Ectodermal cell (in vitro differentiated cells): ENCODE measurements at regions not wholly inside any gene's neighbourhood (a gene's known extent, or its start where the extent isn't known, plus 50 kb on each side); places are given as distances from the start of the nearest gene placed in this dataset.

Experiments
- H3K27ac ChIP-seq: 2 replicates; pipeline ENCODE4 v1.7.0; 2013; ENCODE audit warnings: mild to moderate bottlenecking, low read depth, low read length; ENCODE audit not compliant: insufficient read depth, poor library complexity, severe bottlenecking
- H3K27me3 ChIP-seq: 2 replicates; pipeline ENCODE4 v1.7.0; 2013; ENCODE audit warnings: mild to moderate bottlenecking, low read length; ENCODE audit not compliant: insufficient read depth, control insufficient read depth, poor library complexity, severe bottlenecking
- H3K36me3 ChIP-seq: one replicate; pipeline ENCODE4 v1.7.0; 2013; ENCODE audit warnings: low read length; ENCODE audit not compliant: control insufficient read depth, insufficient read depth
- H3K4me1 ChIP-seq: one replicate; pipeline ENCODE4 v1.7.0; 2013; ENCODE audit warnings: low read length; ENCODE audit not compliant: control insufficient read depth, insufficient read depth
- H3K4me3 ChIP-seq: 2 replicates; pipeline ENCODE4 v1.7.0; 2013; ENCODE audit warnings: low read depth, low read length, control low read depth; ENCODE audit not compliant: insufficient read depth
- H3K9me3 ChIP-seq: 2 replicates; pipeline ENCODE4 v1.7.0; 2013; ENCODE audit warnings: mild to moderate bottlenecking, low read length, moderate library complexity; ENCODE audit not compliant: control insufficient read depth
- WGBS, 2 experiments: methylation state at CpG; one replicate each; pipeline ENCODE4 v1.1.7; 2013; ENCODE audit warnings: missing lambda C conversion rate in 2 of 2; 5-methylcytosine and 5-hydroxymethylcytosine counted together

GRCh38 chr1:30029677-30030076 is 693.7 kb downstream of the MATN1 start:
- Histone ChIP-seq H3K4me1 (no peaks in the 10 kb centered on the region), H3K27me3 (no peaks in the 10 kb centered on the region), H3K4me3 (no peak overlapping the region), H3K9me3 (no peaks in the 10 kb centered on the region), H3K27ac (no peak overlapping the region), H3K36me3 (no peaks in the 10 kb centered on the region)
- 92 to 93% methylated on average over 1 of the region's 1 CpG for WGBS, 2 experiments

GRCh38 chr1:30028939-30029338 is 694.4 kb downstream of the MATN1 start:
- no peaks in the 10 kb centered on the region for H3K36me3 ChIP-seq
- no peak overlapping the region for H3K27ac ChIP-seq
- H3K27me3 ChIP-seq, result no peaks in the 10 kb centered on the region
- 86 to 90% methylated on average over 3 of the region's 3 CpGs for WGBS, 2 experiments
- H3K4me3 ChIP-seq, result no peak overlapping the region
- H3K4me1 ChIP-seq, result no peaks in the 10 kb centered on the region
- no peaks in the 10 kb centered on the region for H3K9me3 ChIP-seq

GRCh38 chr1:30028283-30028682 is 695.1 kb downstream of the MATN1 start:
- 95 to 100% methylated on average over 2 of the region's 2 CpGs for WGBS, 2 experiments
- no peak overlapping the region for H3K4me3 ChIP-seq

GRCh38 chr1:30027247-30027646 is 696.1 kb downstream of the MATN1 start:
- H3K27ac ChIP-seq, result no peak overlapping the region
- H3K36me3 ChIP-seq, result no peaks in the 10 kb centered on the region
- 94 to 95% methylated on average over 2 of the region's 2 CpGs for WGBS, 2 experiments
- no peaks in the 10 kb centered on the region for H3K9me3 ChIP-seq
- no peaks in the 10 kb centered on the region for H3K27me3 ChIP-seq
- no peaks in the 10 kb centered on the region for H3K4me1 ChIP-seq
- no peak overlapping the region for H3K4me3 ChIP-seq

More at GRCh38 chr1:30028283-30028682, 695.1 kb downstream of the MATN1 start:
- Histone ChIP-seq H3K27me3 (no peaks in the 10 kb centered on the region), H3K4me1 (no peaks in the 10 kb centered on the region), H3K27ac (no peak overlapping the region), H3K9me3 (no peaks in the 10 kb centered on the region), H3K36me3 (no peaks in the 10 kb centered on the region)

GRCh38 chr1:30024411-30025195 is 698.8 kb downstream of the MATN1 start:
- no peaks in the 10 kb centered on the region for H3K36me3 ChIP-seq
- H3K9me3 ChIP-seq, result no peaks in the 10 kb centered on the region
- no peaks in the 10 kb centered on the region for H3K4me1 ChIP-seq
- H3K27me3 ChIP-seq, result no peaks in the 10 kb centered on the region
- H3K4me3 ChIP-seq, result no peak overlapping the region
- 83 to 89% methylated on average over 5 of the region's 5 CpGs for WGBS, 2 experiments
- no peak overlapping the region for H3K27ac ChIP-seq

- Histone ChIP-seq H3K9me3 (no peaks in the 10 kb centered on the region), H3K4me3 (no peak overlapping the region), H3K27me3 (no peaks in the 10 kb centered on the region), H3K36me3 (no peaks in the 10 kb centered on the region), H3K4me1 (no peaks in the 10 kb centered on the region), H3K27ac (no peak overlapping the region)
- 89 to 95% methylated on average over 2 of the region's 2 CpGs for WGBS, 2 experiments
These were observed 699.9 kb downstream of the MATN1 start for GRCh38 chr1:30023339-30024022.

- Histone ChIP-seq H3K27me3 (no peaks in the 10 kb centered on the region), H3K4me3 (no peak overlapping the region), H3K36me3 (no peaks in the 10 kb centered on the region), H3K4me1 (no peaks in the 10 kb centered on the region), H3K27ac (no peak overlapping the region), H3K9me3 (no peaks in the 10 kb centered on the region)
- 67 to 68% methylated on average over 2 of the region's 2 CpGs for WGBS, 2 experiments
These were observed 709.4 kb downstream of the MATN1 start for GRCh38 chr1:30014031-30014430.

GRCh38 chr1:30012455-30013440 is 710.6 kb downstream of the MATN1 start:
- WGBS, 2 experiments, result 90 to 91% methylated on average over 7 of the region's 7 CpGs
- no peak overlapping the region for H3K27ac ChIP-seq

GRCh38 chr1:30011970-30012369 is 711.4 kb downstream of the MATN1 start:
- H3K27ac ChIP-seq, result no peak overlapping the region
- H3K9me3 ChIP-seq, result no peaks in the 10 kb centered on the region
- no peaks in the 10 kb centered on the region for H3K4me1 ChIP-seq
- H3K27me3 ChIP-seq, result no peaks in the 10 kb centered on the region
- 91 to 93% methylated on average over 6 of the region's 6 CpGs for WGBS, 2 experiments
- H3K36me3 ChIP-seq, result no peaks in the 10 kb centered on the region
- H3K4me3 ChIP-seq, result no peak overlapping the region

More at GRCh38 chr1:30012455-30013440, 710.6 kb downstream of the MATN1 start:
- H3K36me3 ChIP-seq, result no peaks in the 10 kb centered on the region
- H3K4me1 ChIP-seq, result no peaks in the 10 kb centered on the region
- no peak overlapping the region for H3K4me3 ChIP-seq
- no peaks in the 10 kb centered on the region for H3K27me3 ChIP-seq
- H3K9me3 ChIP-seq, result no peaks in the 10 kb centered on the region
